Mesendoderm (in vitro differentiated cells): ENCODE measurements at regions not wholly inside any gene's neighbourhood (a gene's known extent, or its start where the extent isn't known, plus 50 kb on each side); places are given as distances from the start of the nearest gene placed in this dataset.
A peak's percentile ranks its signal among the peaks of the same experiment; 100 is the strongest.

Source experiments
- DNase-seq: peaks from one replicate; pipeline ENCODE4 v3.0.0; 2013
- H2AK5ac ChIP-seq: 2 replicates; pipeline ENCODE4 v1.6.1; 2013; ENCODE audit warnings: low read length, inconsistent platforms
- H2BK120ac ChIP-seq: 2 replicates; pipeline ENCODE4 v1.6.1; 2013; ENCODE audit warnings: low read depth, mild to moderate bottlenecking, low read length, moderate library complexity, mixed read lengths
- H2BK15ac ChIP-seq: replicated peaks from 2 replicates; pipeline ENCODE4 v1.6.1; 2013; ENCODE audit warnings: low read depth, mild to moderate bottlenecking, moderate library complexity
- H2BK5ac ChIP-seq: 2 replicates; pipeline ENCODE4 v1.6.1; 2013; ENCODE audit warnings: low read length, inconsistent platforms
- H3K18ac ChIP-seq: 2 replicates; pipeline ENCODE4 v1.6.1; 2013; ENCODE audit warnings: mild to moderate bottlenecking, low read length, mixed read lengths
- H3K23ac ChIP-seq: one replicate; pipeline ENCODE4 v1.6.1; 2013; ENCODE audit warnings: low read length
- H3K27ac ChIP-seq: 2 replicates; pipeline ENCODE4 v1.5.1; 2013; ENCODE audit warnings: low read depth, mild to moderate bottlenecking, inconsistent platforms, low read length, moderate library complexity
- H3K27me3 ChIP-seq: 2 replicates; pipeline ENCODE4 v1.6.1; 2013; ENCODE audit warnings: low read length, control low read depth, mild to moderate bottlenecking, inconsistent platforms; ENCODE audit not compliant: insufficient read depth, poor library complexity
- H3K36me3 ChIP-seq: 2 replicates; pipeline ENCODE4 v1.6.1; 2013; ENCODE audit warnings: low read length, inconsistent platforms; ENCODE audit not compliant: control insufficient read depth, insufficient read depth
- H3K4ac ChIP-seq: one replicate; pipeline ENCODE4 v1.6.1; 2013; ENCODE audit warnings: low read depth, mild to moderate bottlenecking, low read length, moderate library complexity
- H3K4me1 ChIP-seq: 2 replicates; pipeline ENCODE4 v1.6.1; 2013; ENCODE audit warnings: low read depth, low read length, inconsistent platforms; ENCODE audit not compliant: control insufficient read depth
- H3K4me2 ChIP-seq: 2 replicates; pipeline ENCODE4 v1.6.1; 2013; ENCODE audit warnings: low read length
- H3K4me3 ChIP-seq: 2 replicates; pipeline ENCODE4 v1.5.1; 2013; ENCODE audit warnings: mild to moderate bottlenecking, low read length
- H3K56ac ChIP-seq: one replicate; pipeline ENCODE4 v1.6.1; 2013; ENCODE audit warnings: low read length
- H3K79me1 ChIP-seq: 2 replicates; pipeline ENCODE4 v1.6.1; 2013; ENCODE audit warnings: low read length, inconsistent platforms
- H3K79me2 ChIP-seq: 2 replicates; pipeline ENCODE4 v1.6.1; 2013; ENCODE audit warnings: mild to moderate bottlenecking, low read length; ENCODE audit not compliant: control insufficient read depth, insufficient read depth
- H3K9ac ChIP-seq: 2 replicates; pipeline ENCODE4 v1.6.1; 2013; ENCODE audit warnings: low read length, inconsistent platforms
- H4K5ac ChIP-seq: one replicate; pipeline ENCODE4 v1.6.1; 2013; ENCODE audit warnings: low read length
- H4K8ac ChIP-seq: one replicate; pipeline ENCODE4 v1.6.1; 2013; ENCODE audit warnings: low read depth, mild to moderate bottlenecking, control low read depth, low read length, moderate library complexity
- WGBS: extraction: QIAGEN DNeasy Blood & Tissue Kit; methylation state at CpG from one replicate; pipeline ENCODE4 v1.1.7; 2013; ENCODE audit warnings: low lambda C conversion rate, missing lambda C conversion rate; ENCODE audit not compliant: insufficient coverage; ENCODE audit errors: extremely low coverage; 5-methylcytosine and 5-hydroxymethylcytosine counted together

- Histone ChIP-seq H3K27me3 (no peaks in the 10 kb centered on the region), H3K79me1 (no peaks in the 10 kb centered on the region), H3K4ac (no peak overlapping the region), H2BK15ac (no peak overlapping the region), H3K79me2 (no peaks in the 10 kb centered on the region), H2AK5ac (no peak overlapping the region), H3K4me3 (no peak overlapping the region), H3K18ac (no peak overlapping the region), H3K56ac (no peak overlapping the region), H3K4me1 (no peaks in the 10 kb centered on the region), H2BK5ac (no peak overlapping the region), H3K9ac (no peak overlapping the region), H4K8ac (no peak overlapping the region), H3K23ac (no peak overlapping the region), H4K5ac (no peak overlapping the region), H3K4me2 (no peak overlapping the region), H3K36me3 (no peaks in the 10 kb centered on the region), H3K27ac (no peak overlapping the region), H2BK120ac (no peak overlapping the region)
- no peak for DNase-seq
- no CpG with 5 or more reads among the region's 6 CpGs for WGBS
Measured at GRCh38 chr6:91241946-91242613, 655.2 kb upstream of the MAP3K7 start.

- no peak overlapping the region for H3K23ac ChIP-seq
- H2BK15ac ChIP-seq = no peak overlapping the region
- no peak overlapping the region for H3K56ac ChIP-seq
- no peaks in the 10 kb centered on the region for H3K36me3 ChIP-seq
- no peak overlapping the region for H3K18ac ChIP-seq
- H3K4ac ChIP-seq = no peak overlapping the region
- no peaks in the 10 kb centered on the region for H3K4me1 ChIP-seq
- H3K27ac ChIP-seq = no peak overlapping the region
- no peak overlapping the region for H2BK120ac ChIP-seq
- H3K27me3 ChIP-seq = no peaks in the 10 kb centered on the region
- H3K4me3 ChIP-seq = no peak overlapping the region
- no peak overlapping the region for H4K8ac ChIP-seq
- no peaks in the 10 kb centered on the region for H3K79me2 ChIP-seq
- no peak overlapping the region for H2BK5ac ChIP-seq
- WGBS = no CpG with 5 or more reads among the region's 1 CpG
- no peaks in the 10 kb centered on the region for H3K79me1 ChIP-seq
- no peak overlapping the region for H3K9ac ChIP-seq
- no peak overlapping the region for H3K4me2 ChIP-seq
- no peak for DNase-seq
- H4K5ac ChIP-seq = no peak overlapping the region
- no peak overlapping the region for H2AK5ac ChIP-seq
Measured at GRCh38 chr6:91240878-91241603, 654.2 kb upstream of the MAP3K7 start.

DNA sequence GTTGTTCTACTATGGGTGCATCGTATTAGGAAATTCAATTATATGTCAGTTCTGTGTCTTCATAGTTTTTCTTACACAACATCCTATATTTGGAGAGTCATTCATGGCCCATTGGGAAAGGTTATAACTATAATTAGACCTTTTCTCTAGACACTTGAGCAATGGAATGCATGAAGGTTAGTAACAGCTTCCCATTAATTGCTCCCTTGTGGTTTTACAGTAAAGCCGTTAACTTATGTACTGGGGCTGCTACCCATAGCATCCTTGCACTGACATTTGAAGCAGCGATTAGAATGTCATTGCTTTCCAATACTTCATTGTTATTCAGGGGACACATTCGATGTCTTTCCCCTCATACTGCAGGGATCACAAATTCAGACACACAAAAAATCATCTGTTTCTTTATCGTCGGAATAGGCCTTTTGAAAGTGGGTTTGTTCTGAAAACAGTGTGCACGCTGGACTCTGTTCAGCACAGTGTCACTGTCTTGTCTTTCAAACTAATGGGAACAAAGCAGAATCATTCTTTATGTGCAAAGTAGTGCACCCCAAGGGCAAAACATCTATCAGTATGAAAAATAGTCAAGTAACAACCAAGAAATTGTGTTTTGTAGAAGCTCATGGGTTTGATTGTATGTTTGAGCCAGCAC, 634.3 kb upstream of the MAP3K7 start:
- Histone ChIP-seq H4K5ac (no peak overlapping the region), H2BK5ac (no peak overlapping the region), H3K56ac (no peak overlapping the region), H3K4me1 (no peaks in the 10 kb centered on the region), H4K8ac (no peak overlapping the region), H3K4me3 (no peak overlapping the region), H3K36me3 (no peaks in the 10 kb centered on the region), H3K9ac (no peak overlapping the region), H3K27ac (no peak overlapping the region), H3K79me2 (no peaks in the 10 kb centered on the region), H3K23ac (no peak overlapping the region), H3K4me2 (no peak overlapping the region), H3K27me3 (no peaks in the 10 kb centered on the region), H2AK5ac (no peak overlapping the region), H2BK15ac (no peak overlapping the region), H3K4ac (no peak overlapping the region), H2BK120ac (no peak overlapping the region), H3K18ac (no peak overlapping the region), H3K79me1 (no peaks in the 10 kb centered on the region)
- no peak for DNase-seq
- no CpG with 5 or more reads among the region's 7 CpGs for WGBS

DNA sequence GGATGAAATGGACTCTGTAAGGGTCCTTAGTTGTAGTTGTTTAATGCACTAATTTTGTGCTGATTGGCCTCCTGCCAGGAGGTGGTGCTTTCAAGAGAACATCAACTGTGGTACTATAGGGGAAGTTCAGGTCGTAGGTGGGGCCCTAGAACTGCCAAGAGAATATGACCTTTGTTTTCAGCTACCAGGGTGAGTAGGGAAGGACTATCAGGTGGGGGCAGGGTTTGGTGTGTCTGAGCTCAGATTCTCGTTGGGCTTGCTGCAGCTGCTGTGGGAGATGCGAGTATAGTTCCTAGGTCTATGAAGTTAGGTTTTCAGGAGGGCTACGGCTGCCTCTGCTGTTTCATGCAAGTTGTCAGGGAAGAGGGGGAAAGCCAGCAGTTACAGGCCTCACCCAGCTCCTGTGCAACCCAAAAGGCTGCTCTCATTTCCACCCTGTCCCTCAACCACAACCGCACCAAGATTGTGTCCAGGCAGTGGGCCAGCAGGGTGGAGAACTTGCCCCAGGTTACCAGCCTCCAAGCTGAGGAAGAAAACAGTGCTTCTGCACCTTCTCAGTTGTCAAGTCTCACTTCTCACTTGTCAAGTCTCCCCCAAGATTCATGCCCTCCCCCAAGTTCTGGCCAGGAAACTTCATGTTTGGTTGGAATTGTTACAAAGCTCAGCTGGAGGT, 626.5 kb upstream of the MAP3K7 start:
- Histone ChIP-seq H3K27ac (no peak overlapping the region), H2BK15ac (no peak overlapping the region), H3K79me1 (no peaks in the 10 kb centered on the region), H2BK5ac (no peak overlapping the region), H3K36me3 (no peaks in the 10 kb centered on the region), H3K9ac (no peak overlapping the region), H3K79me2 (no peaks in the 10 kb centered on the region), H2AK5ac (no peak overlapping the region), H3K4me3 (no peak overlapping the region), H3K23ac (no peak overlapping the region), H3K18ac (no peak overlapping the region), H3K4me2 (no peak overlapping the region), H4K5ac (no peak overlapping the region), H3K4me1 (no peaks in the 10 kb centered on the region), H3K4ac (no peak overlapping the region), H3K27me3 (no peaks in the 10 kb centered on the region), H3K56ac (no peak overlapping the region), H4K8ac (no peak overlapping the region), H2BK120ac (no peak overlapping the region)
- DNase-seq = no peak
- no CpG with 5 or more reads among the region's 5 CpGs for WGBS

GRCh38 chr6:91198588-91199255, 611.9 kb upstream of the MAP3K7 start:
- Histone ChIP-seq H3K56ac (no peak overlapping the region), H2BK15ac (no peak overlapping the region), H2BK5ac (no peak overlapping the region), H4K8ac (no peak overlapping the region), H3K27ac (no peak overlapping the region), H3K27me3 (no peaks in the 10 kb centered on the region), H3K79me2 (no peaks in the 10 kb centered on the region), H4K5ac (no peak overlapping the region), H3K79me1 (no peaks in the 10 kb centered on the region), H3K4me1 (no peaks in the 10 kb centered on the region), H3K4me2 (no peak overlapping the region), H3K18ac (no peak overlapping the region), H3K36me3 (no peaks in the 10 kb centered on the region), H2AK5ac (no peak overlapping the region), H2BK120ac (no peak overlapping the region), H3K4me3 (no peak overlapping the region), H3K9ac (no peak overlapping the region), H3K4ac (no peak overlapping the region), H3K23ac (no peak overlapping the region)
- DNase-seq = peak; percentile 18
- no CpG with 5 or more reads among the region's 4 CpGs for WGBS
